A549 (cell line): ENCODE measurements at regions not wholly inside any gene's neighbourhood (a gene's known extent, or its start where the extent isn't known, plus 50 kb on each side); places are given as distances from the start of the nearest gene placed in this dataset.

Source experiments
- ATAC-seq, 2 experiments: fragments of 200-7000 bp in 1 of 2; fragments of >200 bp in 1 of 2; cut with Nextera tagmentation in 1 of 2; cut with Tn5 transposase in 1 of 2; 3 replicates each; pipeline versions ENCODE4 v1.8.0 to v1.9.1; 2018 to 2020; ENCODE audit warnings: mild to moderate bottlenecking in 1 of 2, moderate library complexity in 1 of 2
- CTCF ChIA-PET: fragments of 300-600 bp; sonication (Branson Sonifier 250); formaldehyde crosslinking; extraction: SDS; loops from one replicate; lab custom pipeline; 2021; ENCODE audit warnings: antibody characterized with exemption, inconsistent platforms; lab: Yijun Ruan, JAX
- POLR2A ChIA-PET: fragments of 350-600 bp; formaldehyde crosslinking; extraction: SDS; loops from one replicate; lab custom pipeline; 2021; ENCODE audit warnings: antibody characterized with exemption, inconsistent platforms; lab: Yijun Ruan, JAX
- DNase-seq, 2 experiments: peaks; one replicate each; pipeline versions ENCODE4 v3.0.0 to v3.0.0-alpha.2; 2011 to 2016; ENCODE audit warnings: low read depth in 1 of 2, low spot score in 1 of 2
- FAIRE-seq: peaks from 2 replicates; lab custom pipeline; 2011; peaks lifted over from hg19 to GRCh38; lab: Jason Lieb, UNC
- H3K27ac ChIP-seq, 2 experiments: fragments of >200 bp; sonication (Bioruptor Twin); formaldehyde crosslinking; 3 replicates each; pipeline ENCODE4 v1.5.1; 2016 to 2017
- H3K4me1 ChIP-seq: fragments of >200 bp; sonication (Bioruptor Twin); formaldehyde crosslinking; 3 replicates; pipeline ENCODE4 v1.6.1; 2016
- H3K4me2 ChIP-seq: fragments of >200 bp; sonication (Bioruptor Twin); formaldehyde crosslinking; 3 replicates; pipeline ENCODE4 v1.6.1; 2016
- H3K4me3 ChIP-seq: fragments of >200 bp; sonication (Bioruptor Twin); formaldehyde crosslinking; 3 replicates; pipeline ENCODE4 v1.5.1; 2016
- H3K9me3 ChIP-seq: fragments of >200 bp; sonication (Bioruptor Twin); formaldehyde crosslinking; 3 replicates; pipeline ENCODE4 v1.6.1; 2016
- BCL3 ChIP-seq: fragments of >200 bp; sonication (Bioruptor Twin); formaldehyde crosslinking; IDR thresholded peaks from 3 replicates; pipeline ENCODE4 v1.6.1; 2016
- CHD4 ChIP-seq: fragments of 200-600 bp; sonication (generic); IDR thresholded peaks from 2 replicates; pipeline ENCODE4 v1.6.1; 2016; ENCODE audit warnings: antibody characterized with exemption, mild to moderate bottlenecking, borderline replicate concordance
- CTCF ChIP-seq: fragments of >200 bp; sonication (Bioruptor Twin); formaldehyde crosslinking; IDR thresholded peaks from 3 replicates; pipeline ENCODE4 v1.5.1; 2016
- FOSB ChIP-seq: fragments of 250-450 bp; sonication (Bioruptor Pico); IDR thresholded peaks from 2 replicates; pipeline ENCODE4 v1.5.0; 2020; ENCODE audit warnings: mild to moderate bottlenecking, moderate library complexity
- HDAC2 ChIP-seq: fragments of 200-600 bp; sonication (generic); IDR thresholded peaks from 2 replicates; pipeline ENCODE4 v1.6.1; 2016
- HOXB5 ChIP-seq: fragments of 250-450 bp; sonication (Bioruptor Pico); IDR thresholded peaks from 2 replicates; pipeline ENCODE4 v1.5.0; 2020; ENCODE audit warnings: mild to moderate bottlenecking, moderate library complexity
- JUNB ChIP-seq: fragments of >200 bp; sonication (Bioruptor Twin); formaldehyde crosslinking; IDR thresholded peaks from 2 replicates; pipeline ENCODE4 v1.6.1; 2016
- KDM1A ChIP-seq: fragments of 200-600 bp; sonication (generic); IDR thresholded peaks from 2 replicates; pipeline ENCODE4 v1.6.1; 2016; ENCODE audit warnings: low read depth, mild to moderate bottlenecking
- KDM5A ChIP-seq: fragments of 200-600 bp; sonication (generic); IDR thresholded peaks from 2 replicates; pipeline ENCODE4 v1.6.1; 2016; ENCODE audit warnings: antibody characterized with exemption, mild to moderate bottlenecking
- MAZ ChIP-seq: fragments of 150-350 bp; IDR thresholded peaks from 2 replicates; pipeline ENCODE4 v1.6.1; 2014; ENCODE audit warnings: antibody characterized with exemption, low read depth, low read length, borderline replicate concordance
- NPAS2 ChIP-seq: fragments of 250-450 bp; sonication (Bioruptor Pico); IDR thresholded peaks from 2 replicates; pipeline ENCODE4 v1.8.0; 2022; ENCODE audit warnings: mild to moderate bottlenecking, moderate library complexity, borderline replicate concordance
- POLR2A ChIP-seq: IDR thresholded peaks from 2 replicates; pipeline ENCODE4 v1.6.1; 2012; ENCODE audit warnings: mild to moderate bottlenecking, low read length
- POLR2AphosphoS2 ChIP-seq: conservative IDR thresholded peaks from 2 replicates; pipeline ENCODE4 v1.6.1; 2012; ENCODE audit warnings: low read length, improper control_type of control experiment, inconsistent platforms
- RAD21 ChIP-seq, 2 experiments: fragments of >200 bp in 1 of 2; sonication (Bioruptor Twin) in 1 of 2; formaldehyde crosslinking in 1 of 2; IDR thresholded peaks in 1 of 2; conservative IDR thresholded peaks in 1 of 2; 2 replicates in 1 of 2; 3 replicates in 1 of 2; pipeline ENCODE4 v1.6.1; 2012 to 2018; ENCODE audit warnings: inconsistent platforms in 1 of 2
- RARB ChIP-seq: fragments of 250-450 bp; sonication (Bioruptor Pico); IDR thresholded peaks from 2 replicates; pipeline ENCODE4 v1.8.0; 2021; ENCODE audit warnings: mild to moderate bottlenecking, moderate library complexity
- RFX5 ChIP-seq: fragments of 450-650 bp; IDR thresholded peaks from 2 replicates; pipeline ENCODE4 v1.7.1; 2014; ENCODE audit warnings: antibody characterized with exemption, mild to moderate bottlenecking, moderate library complexity
- SMC3 ChIP-seq: fragments of >200 bp; sonication (Bioruptor Twin); formaldehyde crosslinking; IDR thresholded peaks from 3 replicates; pipeline ENCODE4 v1.6.1; 2018; ENCODE audit warnings: inconsistent platforms
- TP53 ChIP-seq: fragments of 250-450 bp; sonication (Bioruptor Pico); IDR thresholded peaks from 2 replicates; pipeline ENCODE4 v1.5.0; 2021; ENCODE audit warnings: mild to moderate bottlenecking, moderate library complexity
- USF2 ChIP-seq: fragments of 450-650 bp; IDR thresholded peaks from 2 replicates; pipeline ENCODE4 v1.6.1; 2014; ENCODE audit warnings: antibody characterized with exemption
- ZFP36 ChIP-seq: fragments of 450-650 bp; IDR thresholded peaks from 2 replicates; pipeline ENCODE4 v1.6.1; 2014; ENCODE audit warnings: borderline replicate concordance; ENCODE audit not compliant: partially characterized antibody
- WGBS: methylation state at CpG from one replicate; pipeline ENCODE4 v1.1.6; 2017; ENCODE audit errors: missing lambda C conversion rate; 5-methylcytosine and 5-hydroxymethylcytosine counted together

GRCh38 chr13:34086281-34086680 is 268.3 kb downstream of the RFC3 start:
- 61% methylated on average over 2 of the region's 2 CpGs for WGBS
- Histone ChIP-seq H3K9me3 (peaks cover 6% of the 10 kb centered on the region; the same call in 1 of the 3 replicates), H3K4me2 (no peak overlapping the region), H3K4me1 (no peaks in the 10 kb centered on the region), H3K4me3 (no peak overlapping the region), H3K27ac (no peak overlapping the region)
- ATAC-seq (no peak), FAIRE-seq (no peak), DNase-seq (no peak)
- POLR2A ChIA-PET: no interaction called here
- CTCF ChIA-PET: interaction anchor here (1.3 kb wide), 1 partner anchor 9 kb away, joined by 4 read pairs; no protein-coding TSS in a partner anchor
- no peak for TF ChIP-seq KDM1A
- TF ChIP-seq MAZ: no peak
- no peak for TF ChIP-seq HDAC2
- TF ChIP-seq NPAS2 (CRISPR knock-in tag): no peak
- no peak for TF ChIP-seq RFX5
- TF ChIP-seq POLR2A: no peak
- TF ChIP-seq CHD4: no peak
- no peak for TF ChIP-seq JUNB
- no peak for TF ChIP-seq USF2
- TF ChIP-seq KDM5A: no peak
- TF ChIP-seq SMC3: no peak

- no peak for FAIRE-seq
- Histone ChIP-seq H3K9me3 (peaks cover 6% of the 10 kb centered on the region; the same call in 1 of the 3 replicates), H3K27ac (no peak overlapping the region), H3K4me3 (no peak overlapping the region), H3K4me1 (no peaks in the 10 kb centered on the region), H3K4me2 (no peak overlapping the region)
- POLR2A ChIA-PET: no interaction called here
- TF ChIP-seq BCL3: no peak
- peak; percentile 75 for TF ChIP-seq ZFP36
- no peak for TF ChIP-seq JUNB
- DNase-seq: no peak
- 78% methylated on average over 4 of the region's 4 CpGs for WGBS
- CTCF ChIA-PET: interaction anchor here (0.6 to 1.6 kb wide), 2 partner anchors 11 to 294 kb away, joined by 3 to 5 read pairs; no protein-coding TSS in a partner anchor
- no peak for ATAC-seq
Observed at GRCh38 chr13:34087791-34088190, 269.8 kb downstream of the RFC3 start.

- 0 out of 3 replicates have a peak, but pooled peaks cover 4% of the 10 kb centered on the region for H3K4me1 ChIP-seq
- FAIRE-seq (no peak), ATAC-seq (no peak), DNase-seq (peak in 1 of 2 experiments; percentile 9)
- H3K4me3 ChIP-seq: no peak overlapping the region
- no peaks in the 10 kb centered on the region for H3K9me3 ChIP-seq
- WGBS: 88% methylated on average over 4 of the region's 4 CpGs
- H3K27ac ChIP-seq: 0 out of 6 replicates have a peak overlapping the region, but pooled peaks of 1 of the 2 experiments have one; percentile 38
- TF ChIP-seq TP53 (CRISPR knock-in tag) (no peak), HOXB5 (CRISPR knock-in tag) (no peak), SMC3 (no peak), MAZ (no peak), POLR2A (no peak), NPAS2 (CRISPR knock-in tag) (no peak), RAD21 (conservative IDR thresholded peaks at IDR 0.05 in 1 of 2, IDR thresholded peaks at IDR 0.05 in 1 of 2) (no peak)
- CTCF ChIA-PET: no interaction called here
- H3K4me2 ChIP-seq: no peak overlapping the region
- POLR2A ChIA-PET: no interaction called here
Observed at GRCh38 chr13:34103854-34104253, 285.9 kb downstream of the RFC3 start.

- Histone ChIP-seq H3K27ac (0 out of 6 replicates have a peak overlapping the region, but pooled peaks of 1 of the 2 experiments have one; percentile 14), H3K4me3 (no peak overlapping the region), H3K9me3 (no peaks in the 10 kb centered on the region), H3K4me1 (0 out of 3 replicates have a peak, but pooled peaks cover 4% of the 10 kb centered on the region), H3K4me2 (no peak overlapping the region)
- 94% methylated on average over 4 of the region's 4 CpGs for WGBS
- ChIA-PET CTCF (interaction anchor here (0.6 kb wide), 1 partner anchor 202 kb away, joined by 4 read pairs; no protein-coding TSS in a partner anchor), POLR2A (no interaction called here)
- DNase-seq (no peak), FAIRE-seq (no peak), ATAC-seq (no peak)
- no peak for TF ChIP-seq POLR2AphosphoS2
- TF ChIP-seq RAD21 (conservative IDR thresholded peaks at IDR 0.05 in 1 of 2, IDR thresholded peaks at IDR 0.05 in 1 of 2): no peak
- no peak for TF ChIP-seq TP53 (CRISPR knock-in tag)
- TF ChIP-seq USF2: no peak
- TF ChIP-seq CTCF: no peak
- no peak for TF ChIP-seq HOXB5 (CRISPR knock-in tag)
- no peak for TF ChIP-seq KDM5A
- TF ChIP-seq FOSB: no peak
- TF ChIP-seq RARB: no peak
Observed at GRCh38 chr13:34104853-34105252, 286.9 kb downstream of the RFC3 start.
